ENCODE measurements at regions not wholly inside any gene's neighbourhood (a gene's known extent, or its start where the extent isn't known, plus 50 kb on each side); places are given as distances from the start of the nearest gene placed in this dataset.
"Not testable (repeated sequence)": the region's sequence is repeated elsewhere in the genome, so short reads cannot be mapped to it uniquely, and the experiment has no call there.

GRCh38 chr6:106765496-106765895 lies 136.1 kb downstream of the QRSL1 start:
- no peak for DNase-seq

GRCh38 chr6:106764353-106764980 lies 135.1 kb downstream of the QRSL1 start:
- DNase-seq = no peak

GRCh38 chr6:106763361-106763760 lies 134.0 kb downstream of the QRSL1 start:
- no peak for DNase-seq

- DNase-seq = no peak
Observed at GRCh38 chr6:106761160-106761559, 131.8 kb downstream of the QRSL1 start.

- DNase-seq = no peak
Observed at GRCh38 chr6:106759112-106759511, 129.7 kb downstream of the QRSL1 start.

GRCh38 chr6:106757722-106758467 lies 128.5 kb downstream of the QRSL1 start:
- DNase-seq = no peak

GRCh38 chr6:106757267-106757666 lies 127.9 kb downstream of the QRSL1 start:
- DNase-seq = no peak

GRCh38 chr6:106754215-106754614 lies 124.8 kb downstream of the QRSL1 start:
- DNase-seq = no peak

- no peak for DNase-seq
Observed at GRCh38 chr6:106752641-106753040, 123.3 kb downstream of the QRSL1 start.

GRCh38 chr6:106751501-106752252 lies 122.3 kb downstream of the QRSL1 start:
- peak; percentile 56 for DNase-seq

- no peak for DNase-seq
Observed at GRCh38 chr6:106750946-106751345, 121.6 kb downstream of the QRSL1 start.

GRCh38 chr6:106750142-106750918 lies 121.0 kb downstream of the QRSL1 start:
- DNase-seq = no peak

GRCh38 chr6:106749609-106750008 lies 120.2 kb downstream of the QRSL1 start:
- no peak for DNase-seq

GRCh38 chr6:106748547-106749207 lies 119.3 kb downstream of the QRSL1 start:
- DNase-seq = no peak

GRCh38 chr6:106747139-106747538 lies 117.8 kb downstream of the QRSL1 start:
- DNase-seq = no peak

- DNase-seq = no peak
Observed at GRCh38 chr6:106746652-106747051, 117.3 kb downstream of the QRSL1 start.

- DNase-seq = no peak
Observed at GRCh38 chr6:106745824-106746582, 116.6 kb downstream of the QRSL1 start.

GRCh38 chr6:106745197-106745770 lies 115.9 kb downstream of the QRSL1 start:
- DNase-seq = no peak

GRCh38 chr6:106744781-106745180 lies 115.4 kb downstream of the QRSL1 start:
- DNase-seq = no peak

- not testable (repeated sequence) for DNase-seq
Observed at GRCh38 chr6:106744029-106744428, 114.7 kb downstream of the QRSL1 start.

- DNase-seq = no peak
Observed at GRCh38 chr6:106743612-106744011, 114.2 kb downstream of the QRSL1 start.
